Thyroid gland (tissue), 4 donors: ENCODE measurements at regions not wholly inside any gene's neighbourhood (a gene's known extent, or its start where the extent isn't known, plus 50 kb on each side); places are given as distances from the start of the nearest gene placed in this dataset.
A peak's percentile ranks its signal among the peaks of the same experiment; 100 is the strongest.

Source experiments
- DNase-seq, 2 donors: peaks; one replicate each; pipeline ENCODE4 v3.0.0-alpha.2; 2019
- H3K27ac ChIP-seq, 3 donors: fragments of 200-600 bp; sonication (generic); 1 replicate in 2 of 3; 2 replicates in 1 of 3; pipeline ENCODE4 v1.5.1; 2016 to 2019; ENCODE audit warnings: mild to moderate bottlenecking in 1 of 3, moderate library complexity in 1 of 3
- H3K27me3 ChIP-seq: fragments of 200-600 bp; sonication (generic); one replicate; pipeline ENCODE4 v1.5.1; 2019
- H3K36me3 ChIP-seq, 2 donors: fragments of 200-600 bp; sonication (generic); one replicate each; pipeline ENCODE4 v1.5.1; 2016 to 2019
- H3K4me1 ChIP-seq, 2 donors: fragments of 200-600 bp; sonication (generic); one replicate each; pipeline ENCODE4 v1.5.1; 2017 to 2019
- H3K4me3 ChIP-seq, 3 donors: fragments of 200-600 bp; sonication (generic); replicated peaks in 1 of 3; 1 replicate in 2 of 3; 2 replicates in 1 of 3; pipeline ENCODE4 v1.5.1; 2016; ENCODE audit warnings: mild to moderate bottlenecking in 1 of 3
- H3K9me3 ChIP-seq: fragments of 200-600 bp; sonication (generic); one replicate; pipeline ENCODE4 v1.5.1; 2017
- POLR2A ChIP-seq, 2 donors: fragments of 450-650 bp; IDR thresholded peaks; one replicate each; pipeline ENCODE4 v1.6.1; 2017; ENCODE audit warnings: antibody characterized with exemption in 2 of 2, mild to moderate bottlenecking in 2 of 2, moderate library complexity in 1 of 2
- WGBS, 2 donors: methylation state at CpG; one replicate each; pipeline ENCODE4 v1.1.5; 2017; 5-methylcytosine and 5-hydroxymethylcytosine counted together
- intact Hi-C: fragments of 100-400 bp; cut with DNase I; formaldehyde crosslinking; loops from one replicate; pipeline ENCODE4 v1.15.1; 2023
- TF ChIP-seq, protein P1 (sequence below), 6 experiments: fragments of 200-600 bp in 3 of 6; fragments of 450-650 bp in 3 of 6; sonication (generic) in 3 of 6; IDR thresholded peaks; one replicate each; pipeline ENCODE4 v1.5.1; 2016 to 2019; ENCODE audit warnings: antibody characterized with exemption in 6 of 6, mild to moderate bottlenecking in 2 of 6, inconsistent platforms in 1 of 6, moderate library complexity in 1 of 6

DNA sequence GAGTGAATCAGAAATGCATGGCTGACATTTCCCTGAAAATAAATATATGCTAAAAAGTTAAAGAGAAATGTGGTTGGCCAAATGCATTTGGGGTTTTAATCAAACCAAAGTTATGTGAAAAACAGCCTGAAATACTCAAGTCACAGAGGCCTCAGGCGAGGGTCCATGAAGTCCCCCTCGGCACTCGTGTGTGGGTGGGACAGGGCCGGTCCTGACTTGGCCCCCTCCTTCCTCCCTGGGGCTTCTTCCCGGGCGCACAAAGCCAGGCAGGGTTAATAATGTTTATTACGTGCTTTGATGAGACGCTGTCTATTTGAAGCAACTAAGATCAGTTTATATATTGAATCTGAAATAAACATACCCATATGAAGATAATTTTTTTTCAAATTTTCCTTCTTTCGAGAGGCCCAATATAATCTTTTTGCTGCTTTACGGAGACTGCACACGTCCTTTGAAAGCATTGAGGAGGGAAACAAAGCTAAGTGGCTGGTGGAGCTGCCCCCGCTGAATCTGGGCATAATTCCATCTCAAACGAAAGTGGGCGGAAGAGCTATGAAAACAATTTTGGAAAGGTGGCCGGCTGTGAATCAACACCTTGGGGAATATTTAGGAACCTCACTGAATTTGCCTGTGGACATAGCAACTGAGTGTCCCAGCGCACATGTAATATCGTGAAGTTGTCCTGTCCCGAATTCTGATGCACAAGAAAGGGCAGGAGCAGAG is 55.8 kb upstream of the SMOC2 start:
- Histone ChIP-seq H3K9me3 (no peaks in the 10 kb centered on the region), H3K36me3 (no peaks in the 10 kb centered on the region), H3K4me3 (no peak overlapping the region), H3K27me3 (no peaks in the 10 kb centered on the region), H3K4me1 (peaks cover 14 to 23% of the 10 kb centered on the region in 2 donors), H3K27ac (peak overlapping the region in 1 of 3 donors; percentile 48)
- peak; percentile 41 to 49 for DNase-seq
- intact Hi-C loops = no loop called here
- WGBS, 2 donors = 27 to 38% methylated on average over 18 of the region's 18 CpGs
- no peak for TF ChIP-seq POLR2A (IDR thresholded peaks at IDR 0.05)
- TF ChIP-seq, protein P1, sequence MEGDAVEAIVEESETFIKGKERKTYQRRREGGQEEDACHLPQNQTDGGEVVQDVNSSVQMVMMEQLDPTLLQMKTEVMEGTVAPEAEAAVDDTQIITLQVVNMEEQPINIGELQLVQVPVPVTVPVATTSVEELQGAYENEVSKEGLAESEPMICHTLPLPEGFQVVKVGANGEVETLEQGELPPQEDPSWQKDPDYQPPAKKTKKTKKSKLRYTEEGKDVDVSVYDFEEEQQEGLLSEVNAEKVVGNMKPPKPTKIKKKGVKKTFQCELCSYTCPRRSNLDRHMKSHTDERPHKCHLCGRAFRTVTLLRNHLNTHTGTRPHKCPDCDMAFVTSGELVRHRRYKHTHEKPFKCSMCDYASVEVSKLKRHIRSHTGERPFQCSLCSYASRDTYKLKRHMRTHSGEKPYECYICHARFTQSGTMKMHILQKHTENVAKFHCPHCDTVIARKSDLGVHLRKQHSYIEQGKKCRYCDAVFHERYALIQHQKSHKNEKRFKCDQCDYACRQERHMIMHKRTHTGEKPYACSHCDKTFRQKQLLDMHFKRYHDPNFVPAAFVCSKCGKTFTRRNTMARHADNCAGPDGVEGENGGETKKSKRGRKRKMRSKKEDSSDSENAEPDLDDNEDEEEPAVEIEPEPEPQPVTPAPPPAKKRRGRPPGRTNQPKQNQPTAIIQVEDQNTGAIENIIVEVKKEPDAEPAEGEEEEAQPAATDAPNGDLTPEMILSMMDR (IDR thresholded peaks at IDR 0.05) = no peak

DNA sequence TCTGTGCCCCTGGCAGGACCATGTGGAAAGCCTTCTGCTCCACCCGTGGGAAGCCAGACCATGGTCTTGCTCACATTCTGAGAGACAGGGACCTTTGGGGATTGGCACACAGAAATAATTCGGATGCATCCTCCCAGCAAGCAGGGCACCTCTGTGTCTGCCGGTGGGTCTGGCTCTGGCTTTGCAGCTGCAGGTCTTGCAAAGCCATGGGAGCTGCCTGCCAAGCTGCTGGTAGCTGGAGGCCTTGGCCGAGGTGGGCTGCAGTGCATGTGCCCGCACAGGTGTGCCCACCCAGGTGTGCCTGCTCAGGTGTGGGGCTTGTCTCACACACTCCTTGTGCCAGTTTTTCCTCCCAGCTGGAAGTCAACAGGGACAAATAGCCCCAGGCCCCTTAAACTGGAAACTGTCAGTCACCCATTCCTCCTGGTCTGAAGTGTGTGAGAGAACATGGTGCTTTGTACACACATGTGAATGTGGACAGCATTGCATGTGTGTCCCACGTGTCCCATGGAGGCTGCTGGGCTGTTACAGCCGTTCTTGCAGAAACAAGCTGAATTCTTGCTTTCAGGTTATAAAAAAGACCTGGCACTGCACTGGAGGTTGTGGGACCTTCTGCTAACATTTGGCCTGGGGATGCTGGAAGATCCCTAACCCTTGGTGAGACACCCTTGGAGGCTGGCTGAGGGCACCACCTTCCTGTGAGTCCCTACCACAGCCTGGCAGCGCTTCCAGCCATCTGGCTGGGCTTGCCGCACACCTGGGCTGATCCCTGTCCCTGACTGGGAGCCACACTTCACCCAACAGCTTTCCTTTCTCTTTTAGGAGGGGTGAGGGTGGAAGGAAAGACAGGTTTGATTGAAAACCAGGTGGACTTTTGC is 54.9 kb upstream of the SMOC2 start:
- Histone ChIP-seq H3K27ac (peak overlapping the region in 1 of 3 donors; percentile 48), H3K9me3 (no peaks in the 10 kb centered on the region), H3K4me1 (peaks cover 19 to 26% of the 10 kb centered on the region in 2 donors), H3K27me3 (no peaks in the 10 kb centered on the region), H3K36me3 (no peaks in the 10 kb centered on the region), H3K4me3 (no peak overlapping the region)
- TF ChIP-seq POLR2A (IDR thresholded peaks at IDR 0.05) = no peak
- TF ChIP-seq, protein P1 (IDR thresholded peaks at IDR 0.05) = no peak
- 67 to 97% methylated on average over 4 to 7 of the region's 9 CpGs for WGBS, 2 donors
- intact Hi-C loops = no loop called here
- DNase-seq = peak in 1 of 2 donors; percentile 24

DNA sequence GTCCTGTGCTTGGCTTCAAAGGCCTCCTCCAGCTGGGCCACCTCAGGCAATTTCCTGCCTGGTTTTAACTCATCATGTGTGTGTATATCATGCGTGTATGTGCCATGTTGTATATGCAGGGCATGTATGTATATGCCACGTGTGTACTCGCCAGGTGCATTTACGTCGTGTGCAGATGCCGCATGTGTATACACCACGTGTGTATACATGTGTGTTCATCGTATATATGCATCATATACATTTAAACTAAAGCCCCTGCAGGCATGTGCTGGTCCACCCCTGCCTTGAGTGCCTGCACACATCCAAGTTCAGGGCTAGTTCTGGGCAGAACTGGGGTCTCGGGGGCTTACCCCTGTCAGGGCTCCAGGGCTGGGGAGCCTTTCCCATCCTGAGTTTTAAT is 54.0 kb upstream of the SMOC2 start:
- 95 to 96% methylated on average over 9 of the region's 9 CpGs for WGBS, 2 donors
- no peaks in the 10 kb centered on the region for H3K27me3 ChIP-seq
- no peaks in the 10 kb centered on the region for H3K36me3 ChIP-seq
- no peak overlapping the region for H3K4me3 ChIP-seq
- no peak for DNase-seq
- no peaks in the 10 kb centered on the region for H3K9me3 ChIP-seq
- H3K4me1 ChIP-seq = peaks cover 19 to 29% of the 10 kb centered on the region in 2 donors
- no peak for TF ChIP-seq POLR2A (IDR thresholded peaks at IDR 0.05)
- TF ChIP-seq, protein P1 (IDR thresholded peaks at IDR 0.05) = no peak
- no peak overlapping the region for H3K27ac ChIP-seq
- intact Hi-C loops = no loop called here

DNA sequence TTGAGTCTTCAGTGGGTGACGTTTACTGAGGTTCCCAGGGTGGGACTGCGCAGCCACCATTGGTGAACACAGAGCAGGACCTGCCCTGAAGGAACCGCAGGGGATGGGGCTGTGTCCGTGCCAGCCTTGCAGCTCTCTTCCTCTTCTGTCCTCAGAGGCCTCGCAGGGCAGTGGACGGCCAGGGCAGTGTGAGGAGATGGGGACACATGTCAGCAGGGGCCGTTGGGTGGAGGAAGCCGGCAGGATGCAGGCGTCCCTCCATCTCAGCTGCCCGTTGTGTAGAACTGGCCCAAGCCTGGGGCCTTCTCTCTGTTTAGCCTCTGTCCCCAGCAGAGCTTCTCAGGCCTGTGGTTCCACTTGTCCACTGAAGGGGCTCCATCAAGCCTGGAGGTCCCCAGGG is 53.6 kb upstream of the SMOC2 start:
- whole genome bisulfite sequencing, 2 donors = 71 to 96% methylated on average over 7 to 8 of the region's 10 CpGs
- Histone ChIP-seq H3K9me3 (no peaks in the 10 kb centered on the region), H3K27ac (no peak overlapping the region), H3K27me3 (no peaks in the 10 kb centered on the region), H3K4me3 (no peak overlapping the region), H3K36me3 (no peaks in the 10 kb centered on the region), H3K4me1 (peaks cover 19 to 29% of the 10 kb centered on the region in 2 donors)
- DNase-seq = no peak
- intact Hi-C loops = no loop called here
- TF ChIP-seq POLR2A (IDR thresholded peaks at IDR 0.05) = no peak
- TF ChIP-seq, protein P1 (IDR thresholded peaks at IDR 0.05) = no peak

DNA sequence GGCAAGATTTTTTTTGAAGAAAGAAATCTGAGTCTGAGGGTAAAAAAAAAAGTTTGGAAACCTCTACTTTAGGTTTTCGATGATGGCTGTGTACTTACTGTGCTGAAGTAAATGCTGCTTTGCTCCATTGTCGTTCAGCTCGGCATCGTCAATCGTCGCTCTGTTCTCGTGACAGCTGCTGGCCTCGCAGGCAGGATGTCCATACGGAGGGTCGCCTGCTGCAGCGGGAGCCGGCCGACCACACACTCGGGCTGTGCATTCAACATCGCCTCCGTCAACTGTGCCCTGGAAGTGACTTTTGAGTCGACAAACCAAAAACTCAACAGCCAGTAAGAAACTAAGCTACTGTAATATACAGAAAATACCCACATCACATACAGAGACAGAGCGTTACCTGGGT is 53.1 kb upstream of the SMOC2 start:
- Histone ChIP-seq H3K4me1 (peaks cover 19 to 32% of the 10 kb centered on the region in 2 donors), H3K36me3 (no peaks in the 10 kb centered on the region), H3K27ac (no peak overlapping the region), H3K27me3 (no peaks in the 10 kb centered on the region), H3K4me3 (no peak overlapping the region), H3K9me3 (no peaks in the 10 kb centered on the region)
- no peak for TF ChIP-seq POLR2A (IDR thresholded peaks at IDR 0.05)
- TF ChIP-seq, protein P1 (IDR thresholded peaks at IDR 0.05) = no peak
- intact Hi-C loops = no loop called here
- no peak for DNase-seq
- WGBS, 2 donors = 84 to 93% methylated on average over 18 of the region's 18 CpGs
